ENCODE measurements at regions not wholly inside any gene's neighbourhood (a gene's known extent, or its start where the extent isn't known, plus 50 kb on each side); places are given as distances from the start of the nearest gene placed in this dataset.

DNA sequence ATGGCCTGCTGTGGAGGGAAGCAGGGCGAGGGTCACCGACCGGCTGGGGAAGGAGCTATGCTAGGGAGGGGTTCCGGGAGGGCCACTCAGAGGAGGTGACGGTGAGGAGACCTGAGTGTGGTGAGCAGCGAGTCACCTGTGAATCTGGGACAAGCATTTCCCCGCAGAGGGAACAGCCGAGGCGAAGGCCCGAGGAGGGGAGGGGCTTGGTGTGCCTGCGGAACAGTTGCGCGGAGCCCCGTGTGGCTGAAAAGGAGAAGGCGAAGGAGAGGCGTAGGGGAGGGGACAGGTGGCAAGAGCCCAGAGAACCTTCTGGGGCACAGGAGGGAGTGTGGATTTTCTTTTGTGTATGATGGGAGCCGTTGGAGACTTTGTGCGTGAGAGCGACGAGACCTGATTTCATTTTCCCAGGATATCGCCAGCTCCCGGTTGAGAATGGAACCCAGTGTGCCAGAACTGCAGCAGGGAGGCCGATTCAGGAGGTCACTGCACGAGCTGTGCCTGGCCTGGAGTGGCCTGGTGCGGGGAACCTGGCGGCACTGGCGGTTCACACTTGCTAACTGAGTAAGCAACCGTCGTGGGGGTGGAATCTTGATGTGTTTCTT is 117.7 kb upstream of the ZNF507 start:
- H3K27me3 ChIP-seq (ENCODE audit: control insufficient read depth, insufficient read depth, low read length): peaks cover 3% of the 10 kb centered on the region
- no peak overlapping the region for H3K4me3 ChIP-seq (ENCODE audit: low read length in 3 of 3)
- no peak for FAIRE-seq
- H3K9me3 ChIP-seq (ENCODE audit: control insufficient read depth in 2 of 3, insufficient read depth in 1 of 3, low read length in 3 of 3): no peaks in the 10 kb centered on the region
- H3K9ac ChIP-seq (ENCODE audit: low read length in 3 of 3): no peak overlapping the region
- H3K27ac ChIP-seq (ENCODE audit: low read depth in 2 of 2, low read length in 2 of 2): no peak overlapping the region
- intact Hi-C loops (cut with DNase I): loop anchor here (10.0 kb wide), 1 partner anchor 1553 kb away; no protein-coding TSS in a partner anchor
- TF ChIP-seq, protein P1, sequence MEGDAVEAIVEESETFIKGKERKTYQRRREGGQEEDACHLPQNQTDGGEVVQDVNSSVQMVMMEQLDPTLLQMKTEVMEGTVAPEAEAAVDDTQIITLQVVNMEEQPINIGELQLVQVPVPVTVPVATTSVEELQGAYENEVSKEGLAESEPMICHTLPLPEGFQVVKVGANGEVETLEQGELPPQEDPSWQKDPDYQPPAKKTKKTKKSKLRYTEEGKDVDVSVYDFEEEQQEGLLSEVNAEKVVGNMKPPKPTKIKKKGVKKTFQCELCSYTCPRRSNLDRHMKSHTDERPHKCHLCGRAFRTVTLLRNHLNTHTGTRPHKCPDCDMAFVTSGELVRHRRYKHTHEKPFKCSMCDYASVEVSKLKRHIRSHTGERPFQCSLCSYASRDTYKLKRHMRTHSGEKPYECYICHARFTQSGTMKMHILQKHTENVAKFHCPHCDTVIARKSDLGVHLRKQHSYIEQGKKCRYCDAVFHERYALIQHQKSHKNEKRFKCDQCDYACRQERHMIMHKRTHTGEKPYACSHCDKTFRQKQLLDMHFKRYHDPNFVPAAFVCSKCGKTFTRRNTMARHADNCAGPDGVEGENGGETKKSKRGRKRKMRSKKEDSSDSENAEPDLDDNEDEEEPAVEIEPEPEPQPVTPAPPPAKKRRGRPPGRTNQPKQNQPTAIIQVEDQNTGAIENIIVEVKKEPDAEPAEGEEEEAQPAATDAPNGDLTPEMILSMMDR (IDR thresholded peaks at IDR 0.05; ENCODE audit: borderline replicate concordance, extremely low read depth, insufficient read depth): no peak
- no peaks in the 10 kb centered on the region for H3K36me3 ChIP-seq (ENCODE audit: control insufficient read depth in 2 of 3, insufficient read depth in 3 of 3, low read length in 3 of 3)
- no peaks in the 10 kb centered on the region for H3K4me1 ChIP-seq (ENCODE audit: control insufficient read depth in 2 of 3, insufficient read depth in 2 of 3, low read depth in 1 of 3, low read length in 3 of 3)
- DNase-seq: no peak

DNA sequence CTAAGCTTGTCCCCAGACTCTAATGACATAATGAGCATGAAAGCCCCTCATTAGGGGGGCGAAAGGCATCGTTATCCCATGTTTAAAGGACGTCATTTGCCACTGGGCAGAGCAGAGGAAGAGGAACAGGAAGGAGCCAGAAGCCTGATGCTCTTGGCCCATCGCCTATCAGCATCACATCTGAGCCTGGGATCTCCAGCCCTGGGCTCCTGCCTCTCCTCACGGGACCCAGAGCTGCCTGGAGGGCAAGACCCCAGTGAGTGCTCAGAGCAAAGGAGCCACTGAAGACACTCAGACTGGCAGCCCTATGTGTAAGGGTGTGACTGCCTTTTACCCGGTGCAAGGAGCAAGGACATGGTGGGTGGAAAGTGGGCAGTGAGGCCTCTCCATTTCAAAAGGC is 115.0 kb upstream of the ZNF507 start:
- H3K9me3 ChIP-seq (ENCODE audit: control insufficient read depth in 2 of 3, insufficient read depth in 1 of 3, low read length in 3 of 3): no peaks in the 10 kb centered on the region
- H3K4me3 ChIP-seq (ENCODE audit: low read length in 3 of 3): no peak overlapping the region
- no peak overlapping the region for H3K27ac ChIP-seq (ENCODE audit: low read depth in 2 of 2, low read length in 2 of 2)
- H3K9ac ChIP-seq (ENCODE audit: low read length in 3 of 3): no peak overlapping the region
- TF ChIP-seq, protein P1 (IDR thresholded peaks at IDR 0.05; ENCODE audit: borderline replicate concordance, extremely low read depth, insufficient read depth): no peak
- FAIRE-seq: no peak
- H3K4me1 ChIP-seq (ENCODE audit: control insufficient read depth in 2 of 3, insufficient read depth in 2 of 3, low read depth in 1 of 3, low read length in 3 of 3): no peaks in the 10 kb centered on the region
- H3K27me3 ChIP-seq (ENCODE audit: control insufficient read depth, insufficient read depth, low read length): no peaks in the 10 kb centered on the region
- intact Hi-C loops (cut with DNase I): no loop called here
- no peaks in the 10 kb centered on the region for H3K36me3 ChIP-seq (ENCODE audit: control insufficient read depth in 2 of 3, insufficient read depth in 3 of 3, low read length in 3 of 3)
- no peak for DNase-seq

DNA sequence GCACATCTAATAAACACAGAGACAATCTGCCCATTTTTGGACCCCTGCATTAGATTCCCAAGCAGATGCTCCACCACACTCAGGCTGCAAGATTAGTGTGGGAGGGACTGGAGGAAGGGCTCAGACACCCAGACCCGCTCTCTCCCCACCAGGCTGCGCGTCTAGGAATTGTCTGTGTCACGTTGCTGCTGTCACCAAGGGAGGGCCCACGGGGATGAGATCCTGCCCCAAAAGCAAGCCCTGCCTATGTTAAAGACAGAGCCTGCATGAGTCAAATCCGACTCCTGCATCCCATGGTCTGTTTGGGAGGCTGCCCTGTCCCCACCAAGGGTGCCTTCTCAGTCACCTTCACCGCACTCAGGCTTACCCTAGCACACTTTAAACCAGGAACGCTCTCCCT is 114.4 kb upstream of the ZNF507 start:
- Histone ChIP-seq H3K27me3 (ENCODE audit: control insufficient read depth, insufficient read depth, low read length) (no peaks in the 10 kb centered on the region), H3K27ac (ENCODE audit: low read depth in 2 of 2, low read length in 2 of 2) (no peak overlapping the region), H3K9me3 (ENCODE audit: control insufficient read depth in 2 of 3, insufficient read depth in 1 of 3, low read length in 3 of 3) (no peaks in the 10 kb centered on the region), H3K4me3 (ENCODE audit: low read length in 3 of 3) (no peak overlapping the region), H3K4me1 (ENCODE audit: control insufficient read depth in 2 of 3, insufficient read depth in 2 of 3, low read depth in 1 of 3, low read length in 3 of 3) (no peaks in the 10 kb centered on the region), H3K9ac (ENCODE audit: low read length in 3 of 3) (no peak overlapping the region), H3K36me3 (ENCODE audit: control insufficient read depth in 2 of 3, insufficient read depth in 3 of 3, low read length in 3 of 3) (no peaks in the 10 kb centered on the region)
- intact Hi-C loops (cut with DNase I): no loop called here
- TF ChIP-seq, protein P1 (IDR thresholded peaks at IDR 0.05; ENCODE audit: borderline replicate concordance, extremely low read depth, insufficient read depth): no peak
- FAIRE-seq (no peak), DNase-seq (no peak)

DNA sequence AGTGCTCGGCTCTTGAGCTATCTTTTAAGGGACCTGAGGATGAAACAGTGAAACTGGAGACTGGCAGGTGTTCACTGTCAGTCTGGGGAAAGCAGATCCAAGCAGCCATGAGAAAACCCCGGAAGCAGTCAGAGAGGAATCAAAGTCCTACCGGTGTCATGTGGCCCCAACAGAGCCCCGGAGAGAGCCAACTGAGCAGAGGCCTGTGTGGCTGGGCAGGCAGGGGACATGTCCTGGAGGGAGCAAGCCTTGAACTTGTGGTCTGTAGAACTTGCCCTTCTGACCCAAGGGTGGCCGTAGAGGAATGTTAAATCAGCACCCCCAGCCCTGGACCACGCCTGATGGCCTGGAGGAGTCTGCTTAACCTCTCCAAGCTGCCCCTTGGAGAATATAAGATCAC is 113.7 kb upstream of the ZNF507 start:
- Histone ChIP-seq H3K27me3 (ENCODE audit: control insufficient read depth, insufficient read depth, low read length) (no peaks in the 10 kb centered on the region), H3K9me3 (ENCODE audit: control insufficient read depth in 2 of 3, insufficient read depth in 1 of 3, low read length in 3 of 3) (no peaks in the 10 kb centered on the region), H3K4me1 (ENCODE audit: control insufficient read depth in 2 of 3, insufficient read depth in 2 of 3, low read depth in 1 of 3, low read length in 3 of 3) (no peaks in the 10 kb centered on the region), H3K27ac (ENCODE audit: low read depth in 2 of 2, low read length in 2 of 2) (no peak overlapping the region), H3K4me3 (ENCODE audit: low read length in 3 of 3) (no peak overlapping the region), H3K9ac (ENCODE audit: low read length in 3 of 3) (no peak overlapping the region), H3K36me3 (ENCODE audit: control insufficient read depth in 2 of 3, insufficient read depth in 3 of 3, low read length in 3 of 3) (no peaks in the 10 kb centered on the region)
- no peak for FAIRE-seq
- no peak for DNase-seq
- TF ChIP-seq, protein P1 (IDR thresholded peaks at IDR 0.05; ENCODE audit: borderline replicate concordance, extremely low read depth, insufficient read depth): no peak
- intact Hi-C loops (cut with DNase I): no loop called here

Measured in kidney (tissue), 13 donors.